Chondrocyte (in vitro differentiated cells): ENCODE measurements at regions not wholly inside any gene's neighbourhood (a gene's known extent, or its start where the extent isn't known, plus 50 kb on each side); places are given as distances from the start of the nearest gene placed in this dataset.

Source experiments
- DNase-seq: peaks from one replicate; pipeline ENCODE4 v3.0.0; 2021; ENCODE audit warnings: mixed read lengths, low spot score
- H3K27ac Mint-ChIP-seq: one replicate; pipeline ENCODE4 v1.8.0; 2021; ENCODE audit warnings: mild to moderate bottlenecking, moderate library complexity, mixed read lengths; ENCODE audit not compliant: unreplicated experiment
- H3K27me3 Mint-ChIP-seq: 2 replicates; pipeline ENCODE4 v1.8.0; 2021; ENCODE audit warnings: low read depth, mixed read lengths
- H3K36me3 Mint-ChIP-seq: 2 replicates; pipeline ENCODE4 v1.8.0; 2021; ENCODE audit warnings: low read depth, mixed read lengths
- H3K4me1 Mint-ChIP-seq: 2 replicates; pipeline ENCODE4 v1.8.0; 2021; ENCODE audit warnings: low read depth, mild to moderate bottlenecking, mixed read lengths
- H3K4me3 Mint-ChIP-seq: one replicate; pipeline ENCODE4 v1.8.0; 2021; ENCODE audit warnings: mild to moderate bottlenecking, moderate library complexity, mixed read lengths; ENCODE audit not compliant: unreplicated experiment
- H3K9me3 Mint-ChIP-seq: 2 replicates; pipeline ENCODE4 v1.8.0; 2021; ENCODE audit warnings: low read depth, mixed read lengths
- TF ChIP-seq, protein P1 (sequence below): fragments of 200-600 bp; sonication (generic); IDR thresholded peaks from 2 replicates; pipeline ENCODE4 v1.5.0; 2021; ENCODE audit warnings: antibody characterized with exemption, mild to moderate bottlenecking, moderate library complexity

DNA sequence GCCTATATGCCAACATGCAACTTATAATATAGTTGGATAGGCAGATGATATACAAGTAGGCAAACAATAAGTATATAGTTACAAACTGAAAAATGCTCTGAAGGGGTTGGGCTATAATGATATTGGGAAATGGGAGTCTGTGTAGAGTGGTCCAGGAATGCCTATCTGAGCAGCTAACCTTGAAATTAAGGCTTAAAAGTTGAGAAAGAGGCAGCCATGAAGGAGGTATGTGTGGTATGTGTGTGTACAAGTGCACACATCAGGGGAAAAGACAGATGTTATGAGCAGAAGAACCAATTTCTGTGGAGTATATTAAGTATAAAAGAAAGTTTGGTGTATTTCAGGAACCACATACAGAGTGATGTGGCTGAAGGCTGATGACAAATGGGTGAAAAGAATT, 154.9 kb upstream of the PAPPA start:
- DNase-seq, result no peak
- no peaks in the 10 kb centered on the region for H3K36me3 Mint-ChIP-seq
- H3K9me3 Mint-ChIP-seq, result peaks cover 7% of the 10 kb centered on the region
- H3K4me3 Mint-ChIP-seq, result no peak overlapping the region
- peaks cover 29% of the 10 kb centered on the region for H3K4me1 Mint-ChIP-seq
- TF ChIP-seq, protein P1, sequence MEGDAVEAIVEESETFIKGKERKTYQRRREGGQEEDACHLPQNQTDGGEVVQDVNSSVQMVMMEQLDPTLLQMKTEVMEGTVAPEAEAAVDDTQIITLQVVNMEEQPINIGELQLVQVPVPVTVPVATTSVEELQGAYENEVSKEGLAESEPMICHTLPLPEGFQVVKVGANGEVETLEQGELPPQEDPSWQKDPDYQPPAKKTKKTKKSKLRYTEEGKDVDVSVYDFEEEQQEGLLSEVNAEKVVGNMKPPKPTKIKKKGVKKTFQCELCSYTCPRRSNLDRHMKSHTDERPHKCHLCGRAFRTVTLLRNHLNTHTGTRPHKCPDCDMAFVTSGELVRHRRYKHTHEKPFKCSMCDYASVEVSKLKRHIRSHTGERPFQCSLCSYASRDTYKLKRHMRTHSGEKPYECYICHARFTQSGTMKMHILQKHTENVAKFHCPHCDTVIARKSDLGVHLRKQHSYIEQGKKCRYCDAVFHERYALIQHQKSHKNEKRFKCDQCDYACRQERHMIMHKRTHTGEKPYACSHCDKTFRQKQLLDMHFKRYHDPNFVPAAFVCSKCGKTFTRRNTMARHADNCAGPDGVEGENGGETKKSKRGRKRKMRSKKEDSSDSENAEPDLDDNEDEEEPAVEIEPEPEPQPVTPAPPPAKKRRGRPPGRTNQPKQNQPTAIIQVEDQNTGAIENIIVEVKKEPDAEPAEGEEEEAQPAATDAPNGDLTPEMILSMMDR, result no peak
- no peak overlapping the region for H3K27ac Mint-ChIP-seq
- no peaks in the 10 kb centered on the region for H3K27me3 Mint-ChIP-seq

- DNase-seq, result no peak
- no peaks in the 10 kb centered on the region for H3K27me3 Mint-ChIP-seq
- no peak overlapping the region for H3K4me3 Mint-ChIP-seq
- peaks cover 7% of the 10 kb centered on the region for H3K9me3 Mint-ChIP-seq
- TF ChIP-seq, protein P1, result no peak
- H3K27ac Mint-ChIP-seq, result no peak overlapping the region
- no peaks in the 10 kb centered on the region for H3K36me3 Mint-ChIP-seq
- peaks cover 29% of the 10 kb centered on the region for H3K4me1 Mint-ChIP-seq
Measured at GRCh38 chr9:115999498-115999897, 154.1 kb upstream of the PAPPA start.

DNA sequence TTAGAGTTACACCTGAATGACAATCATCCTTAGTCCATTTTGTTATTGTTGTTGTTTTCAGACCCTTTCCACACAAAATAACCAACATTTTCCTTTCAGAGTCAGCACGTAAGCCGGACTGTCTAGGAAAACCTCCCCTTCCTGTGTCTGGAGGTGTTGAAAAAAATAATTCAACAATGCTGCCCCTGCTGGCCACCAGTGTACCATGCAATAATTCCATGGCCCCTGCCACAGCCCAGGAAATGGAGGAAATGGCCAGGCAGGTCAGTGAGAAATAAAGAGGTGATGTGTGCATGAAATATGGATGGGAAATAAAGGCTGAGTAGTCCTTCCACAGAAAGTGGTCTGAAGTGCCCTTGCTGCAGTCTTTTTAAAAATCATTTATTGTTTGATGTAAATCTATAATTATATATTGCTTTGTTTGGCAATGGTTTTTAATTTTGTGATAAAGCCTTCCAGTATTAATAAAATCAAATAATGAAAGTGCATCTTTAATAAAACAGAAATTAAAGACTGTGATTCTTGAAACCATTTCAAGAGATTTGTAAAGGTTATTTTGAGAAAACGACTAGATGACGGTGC, 152.8 kb upstream of the PAPPA start:
- H3K9me3 Mint-ChIP-seq, result peaks cover 7% of the 10 kb centered on the region
- H3K4me1 Mint-ChIP-seq, result peaks cover 29% of the 10 kb centered on the region
- no peaks in the 10 kb centered on the region for H3K36me3 Mint-ChIP-seq
- H3K27ac Mint-ChIP-seq, result no peak overlapping the region
- no peak for DNase-seq
- H3K27me3 Mint-ChIP-seq, result no peaks in the 10 kb centered on the region
- TF ChIP-seq, protein P1, result peak; percentile 73
- no peak overlapping the region for H3K4me3 Mint-ChIP-seq

DNA sequence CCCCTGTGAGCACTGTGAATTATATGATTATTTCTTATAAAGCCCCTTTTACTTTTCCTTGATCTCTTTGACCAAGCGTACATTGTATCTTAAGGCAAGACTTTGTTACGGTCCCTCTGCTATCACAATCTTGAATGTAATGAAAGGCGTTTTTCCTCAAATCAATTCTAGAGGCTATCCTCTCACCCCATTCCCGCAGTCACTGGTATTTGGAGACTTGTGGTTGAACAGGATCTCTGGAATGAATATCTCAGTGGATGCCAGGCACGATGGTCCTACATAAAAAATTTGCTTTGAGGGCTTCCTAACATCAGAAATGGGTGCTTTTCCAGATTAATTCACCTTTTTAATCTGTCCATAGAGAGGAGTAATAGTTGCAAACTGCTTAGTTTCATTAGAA, 151.4 kb upstream of the PAPPA start:
- H3K9me3 Mint-ChIP-seq, result peaks cover 7% of the 10 kb centered on the region
- H3K27me3 Mint-ChIP-seq, result no peaks in the 10 kb centered on the region
- no peaks in the 10 kb centered on the region for H3K36me3 Mint-ChIP-seq
- peaks cover 29% of the 10 kb centered on the region for H3K4me1 Mint-ChIP-seq
- no peak overlapping the region for H3K4me3 Mint-ChIP-seq
- DNase-seq, result no peak
- TF ChIP-seq, protein P1, result no peak
- H3K27ac Mint-ChIP-seq, result no peak overlapping the region

DNA sequence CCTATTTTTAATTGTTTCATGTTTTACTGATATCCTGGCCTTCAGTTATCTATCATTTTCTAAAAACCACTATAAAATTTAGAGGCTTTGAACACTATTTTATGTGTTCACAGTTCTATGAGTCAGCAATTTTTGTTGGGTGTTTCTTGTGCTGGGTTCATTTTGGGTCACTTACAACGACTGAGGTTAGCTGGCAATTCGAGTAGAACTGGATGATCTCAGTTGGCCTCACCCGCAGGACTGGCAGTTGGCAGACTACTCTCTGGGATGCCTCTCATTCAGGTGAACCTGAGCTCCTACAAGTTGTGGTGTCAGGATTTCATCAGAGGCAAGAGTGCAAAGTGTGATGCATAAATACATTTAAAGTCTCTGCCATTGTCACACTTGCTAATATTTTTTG, 151.0 kb upstream of the PAPPA start:
- Mint-ChIP-seq H3K27me3 (no peaks in the 10 kb centered on the region), H3K9me3 (peaks cover 7% of the 10 kb centered on the region), H3K27ac (no peak overlapping the region), H3K36me3 (no peaks in the 10 kb centered on the region), H3K4me1 (peaks cover 27% of the 10 kb centered on the region), H3K4me3 (no peak overlapping the region)
- DNase-seq, result no peak
- TF ChIP-seq, protein P1, result no peak
